ENCODE measurements at regions not wholly inside any gene's neighbourhood (a gene's known extent, or its start where the extent isn't known, plus 50 kb on each side); places are given as distances from the start of the nearest gene placed in this dataset.

DNA sequence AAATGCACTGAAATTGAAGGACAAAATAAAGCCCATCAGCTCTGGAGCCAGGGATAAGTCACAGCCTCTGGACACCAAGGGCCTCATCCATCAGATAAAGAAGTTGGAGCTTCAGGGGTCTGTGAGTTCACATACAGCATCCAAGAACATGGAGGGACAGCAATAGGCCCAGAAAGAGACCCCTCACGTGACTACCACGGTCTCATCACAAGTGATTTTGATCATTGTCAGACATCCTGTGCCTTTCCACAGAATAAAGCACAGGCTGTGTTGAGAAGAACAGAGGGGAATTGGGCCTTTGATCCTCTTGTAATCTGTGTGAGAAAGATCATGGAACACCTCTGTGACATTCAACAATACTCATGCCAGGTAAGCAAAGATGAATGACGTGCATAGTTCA is 65.2 kb upstream of the CTAGE1 start:
- H3K79me2 ChIP-seq (ENCODE audit: insufficient read depth, low read length): no peaks in the 10 kb centered on the region
- no peaks in the 10 kb centered on the region for H3F3A ChIP-seq (ENCODE audit: insufficient read depth)
- no peak for TF ChIP-seq CTCF (IDR thresholded peaks at IDR 0.05; ENCODE audit: insufficient read depth, low read length, poor library complexity, severe bottlenecking)
- TF ChIP-seq EZH2phosphoT487 (conservative IDR thresholded peaks at IDR 0.05; ENCODE audit: low read length): no peak
- no peaks in the 10 kb centered on the region for H3K27me3 ChIP-seq (ENCODE audit: low read length)
- H3K4me2 ChIP-seq (ENCODE audit: low read depth, low read length, poor library complexity, severe bottlenecking): no peak overlapping the region
- H3K27ac ChIP-seq (ENCODE audit: low read depth, low read length): no peak overlapping the region
- no peak overlapping the region for H3K9ac ChIP-seq (ENCODE audit: low read length)
- H3K9me3 ChIP-seq (ENCODE audit: insufficient read depth, low read length): no peaks in the 10 kb centered on the region
- H2AFZ ChIP-seq (ENCODE audit: low read depth, low read length, severe bottlenecking): no peak overlapping the region
- H3K4me3 ChIP-seq (ENCODE audit: insufficient read depth, low read length, poor library complexity, severe bottlenecking): no peak overlapping the region
- no peaks in the 10 kb centered on the region for H3K36me3 ChIP-seq (ENCODE audit: low read length)
- no peaks in the 10 kb centered on the region for H4K20me1 ChIP-seq (ENCODE audit: low read depth, low read length)
- no peaks in the 10 kb centered on the region for H3K9me2 ChIP-seq (replicated peaks; ENCODE audit: insufficient read depth, low read length)

GRCh38 chr18:22483407-22483806 is 65.7 kb upstream of the CTAGE1 start:
- H3K9ac ChIP-seq (ENCODE audit: low read length): no peak overlapping the region
- H3K27ac ChIP-seq (ENCODE audit: low read depth, low read length): no peak overlapping the region
- H3K36me3 ChIP-seq (ENCODE audit: low read length): no peaks in the 10 kb centered on the region
- no peaks in the 10 kb centered on the region for H3F3A ChIP-seq (ENCODE audit: insufficient read depth)
- H4K20me1 ChIP-seq (ENCODE audit: low read depth, low read length): no peaks in the 10 kb centered on the region
- H3K4me2 ChIP-seq (ENCODE audit: low read depth, low read length, poor library complexity, severe bottlenecking): no peak overlapping the region
- H3K9me2 ChIP-seq (replicated peaks; ENCODE audit: insufficient read depth, low read length): no peaks in the 10 kb centered on the region
- H3K79me2 ChIP-seq (ENCODE audit: insufficient read depth, low read length): no peaks in the 10 kb centered on the region
- no peaks in the 10 kb centered on the region for H3K9me3 ChIP-seq (ENCODE audit: insufficient read depth, low read length)
- H3K4me3 ChIP-seq (ENCODE audit: insufficient read depth, low read length, poor library complexity, severe bottlenecking): no peak overlapping the region
- no peaks in the 10 kb centered on the region for H3K27me3 ChIP-seq (ENCODE audit: low read length)
- no peak overlapping the region for H2AFZ ChIP-seq (ENCODE audit: low read depth, low read length, severe bottlenecking)
- TF ChIP-seq CTCF (IDR thresholded peaks at IDR 0.05; ENCODE audit: insufficient read depth, low read length, poor library complexity, severe bottlenecking): no peak
- no peak for TF ChIP-seq EZH2phosphoT487 (conservative IDR thresholded peaks at IDR 0.05; ENCODE audit: low read length)

DNA sequence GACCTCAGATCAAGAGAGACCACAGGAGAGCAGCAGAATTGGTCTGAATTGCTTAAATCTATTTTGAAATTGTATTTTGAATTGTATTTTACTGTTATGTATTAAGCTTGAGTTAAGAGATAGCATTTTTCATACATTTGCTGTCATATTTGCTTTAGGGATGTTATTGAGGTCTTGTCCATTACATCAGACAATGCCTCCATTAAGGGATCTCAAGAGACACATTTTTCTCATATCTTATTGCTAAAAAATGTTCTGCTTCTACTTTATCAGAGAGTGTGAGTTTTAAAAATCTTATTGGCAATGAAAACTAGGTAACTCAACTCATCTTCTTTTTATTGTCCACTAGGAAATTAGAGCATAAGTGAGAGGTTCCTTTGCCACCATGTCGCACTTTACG is 66.8 kb upstream of the CTAGE1 start:
- H3F3A ChIP-seq (ENCODE audit: insufficient read depth): no peaks in the 10 kb centered on the region
- H3K9me3 ChIP-seq (ENCODE audit: insufficient read depth, low read length): no peaks in the 10 kb centered on the region
- H3K9me2 ChIP-seq (replicated peaks; ENCODE audit: insufficient read depth, low read length): no peaks in the 10 kb centered on the region
- H3K79me2 ChIP-seq (ENCODE audit: insufficient read depth, low read length): no peaks in the 10 kb centered on the region
- H3K4me2 ChIP-seq (ENCODE audit: low read depth, low read length, poor library complexity, severe bottlenecking): no peak overlapping the region
- no peak overlapping the region for H3K4me3 ChIP-seq (ENCODE audit: insufficient read depth, low read length, poor library complexity, severe bottlenecking)
- H3K27me3 ChIP-seq (ENCODE audit: low read length): no peaks in the 10 kb centered on the region
- H3K9ac ChIP-seq (ENCODE audit: low read length): no peak overlapping the region
- H3K36me3 ChIP-seq (ENCODE audit: low read length): no peaks in the 10 kb centered on the region
- TF ChIP-seq EZH2phosphoT487 (conservative IDR thresholded peaks at IDR 0.05; ENCODE audit: low read length) (no peak), CTCF (IDR thresholded peaks at IDR 0.05; ENCODE audit: insufficient read depth, low read length, poor library complexity, severe bottlenecking) (no peak)
- no peaks in the 10 kb centered on the region for H4K20me1 ChIP-seq (ENCODE audit: low read depth, low read length)
- H2AFZ ChIP-seq (ENCODE audit: low read depth, low read length, severe bottlenecking): no peak overlapping the region
- no peak overlapping the region for H3K27ac ChIP-seq (ENCODE audit: low read depth, low read length)
